ENCODE measurements at regions not wholly inside any gene's neighbourhood (a gene's known extent, or its start where the extent isn't known, plus 50 kb on each side); places are given as distances from the start of the nearest gene placed in this dataset.

GRCh38 chr2:239856620-239857285 lies 168.4 kb downstream of the NDUFA10 start:
- TF ChIP-seq CTCF (IDR thresholded peaks at IDR 0.05; ENCODE audit: low read depth, low read length), result no peak
- Histone ChIP-seq H3K27me3 (peaks cover 6% of the 10 kb centered on the region), H3K9me3 (no peaks in the 10 kb centered on the region), H3K36me3 (no peaks in the 10 kb centered on the region), H3K4me3 (ENCODE audit: low read depth, low read length) (no peak overlapping the region), H3K4me1 (no peaks in the 10 kb centered on the region)
- no peak for DNase-seq

GRCh38 chr2:239855863-239856587 lies 169.1 kb downstream of the NDUFA10 start:
- H3K4me3 ChIP-seq (ENCODE audit: low read depth, low read length), result no peak overlapping the region
- no peak for DNase-seq
- no peaks in the 10 kb centered on the region for H3K9me3 ChIP-seq
- no peak for TF ChIP-seq CTCF (IDR thresholded peaks at IDR 0.05; ENCODE audit: low read depth, low read length)
- peaks cover 6% of the 10 kb centered on the region for H3K27me3 ChIP-seq
- H3K36me3 ChIP-seq, result no peaks in the 10 kb centered on the region
- H3K4me1 ChIP-seq, result no peaks in the 10 kb centered on the region

DNA sequence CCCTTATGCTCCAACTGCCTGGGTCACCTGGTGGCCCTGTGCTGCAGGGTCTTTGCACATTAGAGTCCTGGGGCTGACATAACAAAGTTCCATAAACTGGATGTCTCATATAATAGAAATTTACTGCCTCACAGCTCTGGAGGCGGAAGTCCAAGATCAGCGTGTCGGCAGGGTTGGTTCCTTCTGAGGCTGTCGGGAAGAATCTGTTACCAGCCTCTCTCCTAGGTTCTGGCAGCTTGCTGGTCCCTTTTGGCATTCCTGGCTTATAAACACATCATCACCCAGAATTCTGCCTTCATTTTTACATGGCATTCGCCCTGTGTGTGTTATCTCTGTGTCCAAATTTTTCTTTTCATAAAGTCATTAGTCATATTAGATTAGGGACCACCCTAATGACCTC lies 170.5 kb downstream of the NDUFA10 start:
- DNase-seq, result no peak
- no peaks in the 10 kb centered on the region for H3K36me3 ChIP-seq
- H3K27me3 ChIP-seq, result peaks cover 6% of the 10 kb centered on the region
- no peak overlapping the region for H3K4me3 ChIP-seq (ENCODE audit: low read depth, low read length)
- TF ChIP-seq CTCF (IDR thresholded peaks at IDR 0.05; ENCODE audit: low read depth, low read length), result no peak
- no peaks in the 10 kb centered on the region for H3K9me3 ChIP-seq
- H3K4me1 ChIP-seq, result no peaks in the 10 kb centered on the region

DNA sequence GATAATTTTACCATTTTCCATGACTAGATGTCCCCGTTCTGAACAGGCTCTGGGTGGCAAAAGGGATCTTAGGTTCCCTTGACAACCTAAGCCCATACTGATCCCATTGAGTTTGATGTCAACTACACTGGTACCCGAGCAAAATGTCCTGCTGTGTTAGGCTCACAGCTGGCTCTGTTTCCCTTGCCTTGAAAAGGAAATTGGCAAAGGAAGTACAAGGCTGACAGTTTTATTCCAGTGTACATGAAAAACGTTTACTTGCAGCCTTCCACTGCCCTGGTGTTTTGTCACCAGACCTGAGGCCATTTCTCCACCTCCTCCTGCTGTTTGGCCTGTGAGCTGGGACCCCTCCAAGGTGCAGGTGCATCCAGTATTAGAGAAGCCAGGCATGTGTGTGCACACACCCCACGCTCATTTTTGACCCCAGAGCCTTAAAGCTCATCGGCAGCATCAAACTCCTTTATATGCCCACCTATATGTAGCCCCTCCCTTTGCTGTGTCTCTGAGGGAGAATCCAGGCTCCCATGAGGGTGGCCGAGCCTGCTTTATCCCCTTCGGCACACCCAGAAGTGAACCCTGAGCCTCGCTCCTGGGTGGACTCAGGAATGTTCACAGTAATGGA lies 171.3 kb downstream of the NDUFA10 start:
- no peak for TF ChIP-seq CTCF (IDR thresholded peaks at IDR 0.05; ENCODE audit: low read depth, low read length)
- no peaks in the 10 kb centered on the region for H3K4me1 ChIP-seq
- no peaks in the 10 kb centered on the region for H3K9me3 ChIP-seq

DNA sequence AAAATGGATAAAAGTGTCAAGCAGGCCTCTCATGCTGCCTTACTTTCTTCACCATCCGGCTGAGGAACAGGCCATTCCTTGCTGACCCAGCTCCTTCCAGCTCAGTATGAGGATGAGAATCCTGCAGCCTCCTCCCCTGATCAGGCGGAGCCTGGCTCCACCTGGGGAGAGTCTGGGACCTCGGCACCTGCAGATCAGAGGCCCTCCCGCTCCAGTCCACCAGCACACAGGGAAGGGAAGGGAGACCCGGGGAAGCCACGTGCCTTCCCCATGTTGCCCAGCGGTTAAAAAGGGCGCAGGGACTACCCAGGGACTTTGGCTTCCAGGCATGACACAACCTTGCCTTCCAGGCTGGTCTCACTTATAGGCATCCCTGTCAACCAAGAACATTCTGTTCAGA lies 172.0 kb downstream of the NDUFA10 start:
- Histone ChIP-seq H3K9me3 (no peaks in the 10 kb centered on the region), H3K4me1 (no peaks in the 10 kb centered on the region), H3K4me3 (ENCODE audit: low read depth, low read length) (no peak overlapping the region), H3K27me3 (peaks cover 6% of the 10 kb centered on the region), H3K36me3 (no peaks in the 10 kb centered on the region)
- no peak for TF ChIP-seq CTCF (IDR thresholded peaks at IDR 0.05; ENCODE audit: low read depth, low read length)
- DNase-seq, result no peak

More for the DNA sequence above, 171.3 kb downstream of the NDUFA10 start:
- no peaks in the 10 kb centered on the region for H3K36me3 ChIP-seq
- DNase-seq, result no peak
- no peak overlapping the region for H3K4me3 ChIP-seq (ENCODE audit: low read depth, low read length)
- peaks cover 6% of the 10 kb centered on the region for H3K27me3 ChIP-seq

DNA sequence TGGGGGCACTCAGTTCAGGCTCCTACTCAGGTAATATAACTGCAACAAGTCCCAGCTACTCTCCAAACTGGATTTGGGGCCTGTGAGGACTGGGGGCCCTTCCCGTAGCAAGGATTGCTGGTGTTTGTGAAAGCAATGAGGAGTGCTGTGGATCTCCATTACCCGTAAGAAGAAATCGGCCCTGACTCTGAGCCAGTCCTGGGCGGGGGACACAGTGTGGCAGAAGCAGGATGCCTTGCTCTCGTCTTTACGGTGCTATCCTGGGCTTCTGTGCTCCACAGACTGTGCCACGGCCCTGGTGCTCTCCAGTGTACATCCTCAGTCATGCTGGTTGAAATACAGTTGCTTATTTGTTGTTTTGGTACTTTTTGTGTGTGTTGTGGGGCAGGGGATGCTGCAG lies 172.9 kb downstream of the NDUFA10 start:
- no peak for DNase-seq
- no peaks in the 10 kb centered on the region for H3K9me3 ChIP-seq
- no peaks in the 10 kb centered on the region for H3K4me1 ChIP-seq
- H3K4me3 ChIP-seq (ENCODE audit: low read depth, low read length), result no peak overlapping the region
- H3K27me3 ChIP-seq, result peaks cover 6% of the 10 kb centered on the region
- no peak for TF ChIP-seq CTCF (IDR thresholded peaks at IDR 0.05; ENCODE audit: low read depth, low read length)
- H3K36me3 ChIP-seq, result no peaks in the 10 kb centered on the region
